SK-N-MC (cell line): ENCODE measurements at regions not wholly inside any gene's neighbourhood (a gene's known extent, or its start where the extent isn't known, plus 50 kb on each side); places are given as distances from the start of the nearest gene placed in this dataset.

Source experiments
- DNase-seq: peaks from one replicate; pipeline ENCODE4 v3.0.0-alpha.2; 2011; ENCODE audit warnings: low read depth, low spot score
- H3K27ac ChIP-seq: fragments of 200-600 bp; sonication (generic); 2 replicates; pipeline ENCODE4 v1.5.1; 2016; ENCODE audit warnings: mixed run types
- H3K36me3 ChIP-seq: fragments of 200-600 bp; sonication (generic); 2 replicates; pipeline ENCODE4 v1.6.1; 2017; ENCODE audit warnings: antibody characterized with exemption, low read length, mixed read lengths; ENCODE audit not compliant: insufficient read depth
- H3K4me3 ChIP-seq: fragments of 200-600 bp; sonication (generic); 2 replicates; pipeline ENCODE4 v1.5.1; 2016
- H3K9ac ChIP-seq: fragments of 200-600 bp; sonication (generic); 2 replicates; pipeline ENCODE4 v1.8.0; 2017; ENCODE audit warnings: mixed run types, mixed read lengths; ENCODE audit not compliant: insufficient read length
- H3K9me3 ChIP-seq: fragments of 200-600 bp; sonication (generic); 2 replicates; pipeline ENCODE4 v1.6.1; 2017; ENCODE audit warnings: low read depth, mild to moderate bottlenecking, antibody characterized with exemption, low read length, moderate library complexity, mixed read lengths
- EZH2 ChIP-seq: fragments of 200-600 bp; sonication (generic); IDR thresholded peaks from one replicate; pipeline ENCODE4 v1.6.1; 2017; ENCODE audit warnings: antibody characterized with exemption
- FOXP2 ChIP-seq: optimal IDR thresholded peaks from 2 replicates; pipeline ENCODE3; 2011; ENCODE audit warnings: mild to moderate bottlenecking, moderate library complexity; ENCODE audit not compliant: insufficient read depth; ENCODE audit errors: extremely low read length, control extremely low read depth
- POLR2AphosphoS5 ChIP-seq: IDR thresholded peaks from 2 replicates; pipeline ENCODE4 v1.6.1; 2012; ENCODE audit warnings: mild to moderate bottlenecking, low read depth, low read length, borderline replicate concordance

DNA sequence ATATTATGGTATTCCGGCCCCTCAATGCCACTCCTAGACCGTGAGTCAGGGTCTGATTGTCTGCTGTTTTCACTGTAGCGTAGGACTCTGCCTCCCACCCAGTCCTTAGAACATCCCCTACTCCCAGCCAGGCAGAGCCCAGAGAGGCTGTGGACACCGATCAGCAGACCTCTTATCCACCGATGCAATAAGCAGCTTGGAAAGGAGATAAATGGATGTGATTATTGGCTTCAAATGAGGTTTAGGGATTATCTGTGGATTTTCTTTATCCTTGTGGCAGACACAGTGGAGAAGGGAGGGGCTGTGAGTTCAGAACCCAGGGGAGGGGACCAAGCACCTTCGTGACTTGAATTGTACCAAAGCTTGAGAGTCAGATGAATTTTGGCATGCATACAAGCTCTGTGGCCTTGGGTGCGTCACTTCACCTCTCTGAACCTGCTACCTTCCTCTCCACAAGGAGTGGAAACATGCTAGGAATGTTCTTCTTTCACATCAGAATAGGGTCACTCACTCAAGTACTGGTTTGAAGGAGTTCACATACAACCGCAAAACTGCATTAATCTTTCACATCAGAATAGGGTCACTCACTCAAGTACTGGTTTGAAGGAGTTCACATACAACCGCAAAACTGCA, 83.1 kb upstream of the CPLX2 start:
- no peak for DNase-seq
- TF ChIP-seq EZH2 (no peak), POLR2AphosphoS5 (no peak), FOXP2 (no peak)
- Histone ChIP-seq H3K4me3 (no peak overlapping the region), H3K9ac (no peak overlapping the region), H3K36me3 (no peaks in the 10 kb centered on the region), H3K27ac (no peak overlapping the region), H3K9me3 (no peaks in the 10 kb centered on the region)

DNA sequence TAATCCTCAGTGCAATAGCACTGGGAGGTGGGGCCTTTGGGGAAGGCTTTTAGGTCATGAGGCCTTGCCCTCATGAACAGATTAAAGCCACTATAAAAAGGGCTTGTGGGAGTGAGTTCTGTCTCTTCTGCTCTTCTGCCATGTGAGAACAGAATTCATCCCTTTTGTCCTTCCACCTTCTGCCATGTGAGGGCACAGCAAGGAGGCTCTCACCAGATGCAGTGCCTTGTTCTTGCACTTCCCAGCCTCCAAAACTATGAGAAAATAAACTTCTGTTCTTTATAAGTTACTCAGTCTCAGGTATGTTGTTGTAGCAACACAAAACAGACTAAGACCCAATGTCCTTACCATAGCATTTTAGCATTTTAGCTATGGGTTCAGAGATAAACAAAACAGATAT, 81.7 kb upstream of the CPLX2 start:
- Histone ChIP-seq H3K36me3 (no peaks in the 10 kb centered on the region), H3K27ac (no peak overlapping the region), H3K4me3 (no peak overlapping the region), H3K9me3 (no peaks in the 10 kb centered on the region), H3K9ac (no peak overlapping the region)
- TF ChIP-seq EZH2 (no peak), FOXP2 (no peak), POLR2AphosphoS5 (no peak)
- DNase-seq = no peak

DNA sequence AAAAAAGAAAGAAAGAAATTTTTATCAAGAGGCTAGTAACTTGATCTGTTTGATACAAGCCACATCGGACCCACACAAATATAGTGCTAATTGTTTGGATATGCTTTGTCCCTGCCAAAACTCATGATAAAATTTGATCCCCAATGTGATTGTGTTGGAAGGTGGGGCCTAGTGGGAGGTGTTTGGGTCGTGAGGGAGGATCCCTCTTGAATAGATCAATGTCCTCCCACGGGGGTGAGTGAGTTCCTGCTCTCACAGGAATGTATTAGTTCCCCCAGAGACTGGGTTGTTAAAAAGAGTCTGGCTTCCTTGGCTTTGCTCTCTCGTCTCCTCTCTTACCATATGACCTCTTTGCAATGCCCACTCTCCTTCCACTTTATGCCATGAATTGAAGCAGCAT, 80.6 kb upstream of the CPLX2 start:
- no peak for DNase-seq
- Histone ChIP-seq H3K36me3 (no peaks in the 10 kb centered on the region), H3K9me3 (no peaks in the 10 kb centered on the region), H3K9ac (no peak overlapping the region), H3K4me3 (no peak overlapping the region), H3K27ac (no peak overlapping the region)
- TF ChIP-seq POLR2AphosphoS5 (no peak), EZH2 (no peak), FOXP2 (no peak)

DNA sequence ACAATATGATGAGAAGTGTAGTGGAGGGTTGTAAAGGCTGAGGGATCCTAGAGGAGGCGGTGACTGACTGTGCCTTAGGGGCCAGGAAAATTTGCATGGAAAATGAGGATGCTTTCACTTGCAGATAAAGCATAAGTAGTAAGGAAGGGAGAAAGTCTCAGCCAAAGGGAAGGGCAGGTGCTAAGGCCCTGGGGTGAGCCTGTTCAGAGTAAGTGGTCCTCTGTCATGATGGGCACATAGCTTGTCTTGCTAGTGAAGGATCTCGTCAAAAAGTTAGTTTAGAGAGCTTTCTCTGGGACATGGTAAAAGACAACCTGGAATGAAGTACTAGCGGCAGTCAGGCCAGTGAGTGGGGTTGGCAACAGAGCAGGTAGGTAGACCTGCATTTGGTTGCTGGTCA, 75.4 kb upstream of the CPLX2 start:
- Histone ChIP-seq H3K9me3 (no peaks in the 10 kb centered on the region), H3K9ac (no peak overlapping the region), H3K36me3 (no peaks in the 10 kb centered on the region), H3K27ac (no peak overlapping the region), H3K4me3 (no peak overlapping the region)
- TF ChIP-seq POLR2AphosphoS5 (no peak), FOXP2 (no peak), EZH2 (no peak)
- DNase-seq = no peak

DNA sequence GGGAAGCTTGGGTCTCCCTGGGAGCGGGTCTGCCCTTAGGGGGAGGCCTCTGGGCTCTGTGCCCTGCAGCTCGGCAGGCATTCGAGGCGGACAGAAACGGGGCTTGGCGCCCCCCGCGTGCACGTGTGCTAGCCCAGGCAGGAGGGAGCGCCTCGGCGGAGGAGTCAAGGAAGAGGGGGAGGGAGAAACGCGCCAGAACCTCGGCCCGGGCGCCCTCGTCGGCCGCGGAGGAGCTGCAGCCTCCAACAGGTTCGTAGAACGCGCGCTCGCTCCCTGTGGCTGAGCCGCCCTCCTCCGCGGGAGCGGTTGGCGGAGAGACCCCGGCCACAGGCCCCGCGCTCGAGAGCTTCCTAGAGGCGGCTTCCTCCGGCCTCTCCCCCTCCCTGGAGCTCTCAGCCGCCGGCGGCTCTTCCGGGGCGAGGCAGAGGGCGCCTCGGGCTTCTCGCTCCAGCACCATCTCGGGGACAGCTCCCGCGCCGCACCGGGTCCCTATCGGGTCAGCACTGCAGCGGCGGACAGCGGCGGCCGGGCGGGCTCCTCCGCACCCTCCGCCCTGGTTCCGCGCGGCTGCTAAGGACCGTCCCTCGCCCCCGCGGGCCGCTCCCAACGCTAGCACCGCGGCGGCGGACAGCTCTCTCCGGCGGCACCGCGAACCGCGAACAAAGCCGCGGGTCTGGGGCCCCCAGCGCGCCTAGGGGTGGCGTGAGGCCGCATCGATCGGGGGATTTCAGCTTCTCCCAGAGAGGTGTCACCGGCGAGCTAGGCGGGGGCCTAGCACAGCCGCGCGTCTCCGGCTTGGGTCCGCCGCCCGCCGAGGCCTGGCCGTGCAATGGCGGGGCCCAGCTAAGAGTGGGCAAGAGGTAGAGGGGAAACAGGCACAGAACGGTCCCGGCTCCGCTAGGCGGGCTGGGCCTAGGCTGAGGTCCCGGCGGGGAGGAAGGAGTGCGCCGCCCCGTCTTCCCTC, 74.6 kb upstream of the CPLX2 start:
- Histone ChIP-seq H3K4me3 (no peak overlapping the region), H3K27ac (no peak overlapping the region), H3K36me3 (no peaks in the 10 kb centered on the region), H3K9me3 (no peaks in the 10 kb centered on the region), H3K9ac (no peak overlapping the region)
- DNase-seq = no peak
- peak; percentile 60 for TF ChIP-seq FOXP2
- TF ChIP-seq EZH2 = no peak
- TF ChIP-seq POLR2AphosphoS5 = no peak

DNA sequence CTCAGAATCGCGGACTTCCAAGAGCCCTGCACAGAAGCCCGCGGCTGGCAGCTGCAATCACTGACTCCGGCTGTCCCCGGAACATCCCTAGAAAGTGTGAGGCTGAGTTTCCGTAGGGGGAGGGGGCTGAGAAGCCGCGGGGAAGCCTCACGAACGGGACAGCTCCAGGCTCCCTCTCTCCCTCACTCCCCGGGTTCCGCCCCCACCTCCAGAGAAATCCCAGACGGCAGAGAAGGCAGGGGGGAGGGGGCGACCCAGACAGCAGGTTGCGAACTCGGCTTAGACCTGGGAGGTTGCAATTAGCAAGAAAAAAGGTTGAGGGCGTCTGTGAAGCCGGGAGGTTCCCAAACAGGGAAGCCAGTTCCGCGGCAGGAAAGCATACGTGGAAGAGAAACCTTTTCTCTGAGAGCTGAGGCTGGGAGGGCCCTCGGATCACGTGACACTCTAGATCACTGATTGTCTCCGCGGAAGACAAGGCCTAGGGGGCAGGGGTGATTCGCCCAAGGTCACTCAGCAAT, 73.8 kb upstream of the CPLX2 start:
- H3K4me3 ChIP-seq = no peak overlapping the region
- H3K27ac ChIP-seq = no peak overlapping the region
- no peaks in the 10 kb centered on the region for H3K36me3 ChIP-seq
- H3K9me3 ChIP-seq = no peaks in the 10 kb centered on the region
- no peak for TF ChIP-seq FOXP2
- no peak for TF ChIP-seq POLR2AphosphoS5
- H3K9ac ChIP-seq = no peak overlapping the region
- DNase-seq = no peak

DNA sequence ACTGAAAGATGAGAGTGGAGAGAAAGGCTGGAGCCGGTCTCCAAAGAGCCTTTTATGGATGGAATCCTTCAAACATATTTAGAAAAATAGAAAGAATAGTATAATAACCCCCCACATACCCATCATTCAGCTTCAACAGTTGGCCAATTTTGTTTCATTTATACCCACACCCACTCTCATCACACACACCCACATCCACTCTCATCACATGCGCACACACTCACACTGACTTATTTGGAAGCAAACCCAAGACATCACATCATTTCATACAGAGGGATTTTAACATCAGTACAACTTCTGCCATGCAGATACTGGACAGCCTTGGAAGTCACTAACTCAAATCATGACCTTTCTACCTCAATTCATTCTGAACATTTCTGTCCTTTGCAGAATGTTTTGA, 72.8 kb upstream of the CPLX2 start:
- Histone ChIP-seq H3K9me3 (no peaks in the 10 kb centered on the region), H3K9ac (no peak overlapping the region), H3K27ac (no peak overlapping the region), H3K4me3 (no peak overlapping the region), H3K36me3 (no peaks in the 10 kb centered on the region)
- TF ChIP-seq FOXP2 (no peak), EZH2 (no peak), POLR2AphosphoS5 (no peak)
- DNase-seq = no peak

DNA sequence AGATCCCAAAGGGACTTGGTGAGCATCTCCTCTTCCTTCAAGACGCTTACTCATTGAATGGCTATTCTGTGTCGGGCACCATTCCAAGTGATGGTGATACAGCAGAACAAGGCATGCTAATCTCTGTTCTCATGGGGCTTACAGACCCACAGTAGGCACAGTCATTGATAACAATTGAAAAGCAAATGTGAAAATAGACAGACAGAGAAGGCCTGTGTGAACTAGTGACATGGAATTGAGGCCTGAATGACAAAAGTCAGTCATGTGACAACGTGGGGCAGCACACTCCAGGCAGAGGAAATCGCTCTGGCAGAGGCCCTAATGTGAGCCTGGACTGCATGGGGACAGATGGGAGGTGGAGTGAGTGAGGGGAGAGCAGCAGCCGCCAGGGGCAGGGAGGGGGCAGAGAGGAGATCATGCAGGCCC, 70.7 kb upstream of the CPLX2 start:
- Histone ChIP-seq H3K27ac (no peak overlapping the region), H3K36me3 (no peaks in the 10 kb centered on the region), H3K9me3 (no peaks in the 10 kb centered on the region), H3K9ac (no peak overlapping the region), H3K4me3 (no peak overlapping the region)
- no peak for DNase-seq
- TF ChIP-seq FOXP2 (no peak), EZH2 (no peak), POLR2AphosphoS5 (no peak)

DNA sequence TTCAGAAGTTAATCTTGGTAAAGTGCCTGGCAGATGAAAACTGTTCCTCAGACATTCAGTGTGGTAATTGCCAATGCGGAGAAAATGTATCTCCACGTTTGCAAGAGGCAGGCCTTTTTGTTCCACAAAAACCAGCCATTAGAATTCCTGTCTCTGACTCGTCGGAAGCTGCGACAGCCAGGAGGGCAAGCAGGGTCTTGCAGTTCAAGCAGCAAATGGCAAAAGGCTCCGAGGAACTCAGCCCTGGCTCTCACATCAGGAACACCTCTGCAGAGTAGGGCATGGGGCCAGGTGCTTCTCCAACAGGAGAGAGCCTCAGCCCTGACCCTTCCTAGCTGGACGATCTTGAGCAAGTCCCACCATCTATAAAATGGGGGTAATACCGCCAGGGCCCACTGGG, 69.0 kb upstream of the CPLX2 start:
- Histone ChIP-seq H3K27ac (no peak overlapping the region), H3K36me3 (no peaks in the 10 kb centered on the region), H3K4me3 (no peak overlapping the region), H3K9me3 (no peaks in the 10 kb centered on the region), H3K9ac (no peak overlapping the region)
- DNase-seq = no peak
- TF ChIP-seq EZH2 (no peak), POLR2AphosphoS5 (no peak), FOXP2 (no peak)
